Fibroblast of skin of back (primary cell): ENCODE measurements at regions not wholly inside any gene's neighbourhood (a gene's known extent, or its start where the extent isn't known, plus 50 kb on each side); places are given as distances from the start of the nearest gene placed in this dataset.
"Not testable (repeated sequence)": the region's sequence is repeated elsewhere in the genome, so short reads cannot be mapped to it uniquely, and the experiment has no call there.

Source experiments
- DNase-seq: peaks from one replicate; pipeline ENCODE4 v3.0.0-alpha.2; 2013

DNA sequence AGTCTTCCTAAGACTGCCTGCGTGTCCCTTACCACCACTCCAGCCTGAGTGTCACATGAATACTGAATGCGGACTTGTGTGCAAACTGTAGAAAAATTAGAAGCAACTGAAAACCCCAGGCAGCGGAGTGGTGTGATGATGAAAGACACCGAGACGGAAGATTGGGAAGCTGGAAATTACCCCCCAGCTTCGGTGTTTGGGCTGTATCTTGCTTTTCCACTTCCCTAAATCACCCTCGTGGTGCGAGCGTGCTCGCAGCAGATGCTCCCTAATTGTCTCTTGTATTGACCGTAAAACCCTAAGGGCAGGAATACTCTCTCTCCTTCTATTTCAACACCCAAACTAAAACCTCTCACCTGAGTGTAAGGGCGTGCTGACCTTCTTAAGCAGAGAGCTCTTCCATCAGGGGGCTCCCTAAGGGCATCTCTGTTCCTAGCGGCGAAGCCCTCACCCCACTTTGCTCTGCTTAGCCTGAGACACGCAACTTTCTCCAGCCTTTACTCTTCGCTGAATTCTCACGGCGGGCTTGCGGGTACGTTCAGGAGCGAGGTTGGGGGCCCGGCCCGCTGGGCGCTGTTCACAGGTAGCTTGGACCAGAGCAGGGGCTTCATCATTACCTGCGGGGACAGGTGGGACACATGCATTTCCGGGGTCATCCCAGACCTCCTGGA, 62.4 kb downstream of the CRYBB2 start:
- no peak for DNase-seq

DNA sequence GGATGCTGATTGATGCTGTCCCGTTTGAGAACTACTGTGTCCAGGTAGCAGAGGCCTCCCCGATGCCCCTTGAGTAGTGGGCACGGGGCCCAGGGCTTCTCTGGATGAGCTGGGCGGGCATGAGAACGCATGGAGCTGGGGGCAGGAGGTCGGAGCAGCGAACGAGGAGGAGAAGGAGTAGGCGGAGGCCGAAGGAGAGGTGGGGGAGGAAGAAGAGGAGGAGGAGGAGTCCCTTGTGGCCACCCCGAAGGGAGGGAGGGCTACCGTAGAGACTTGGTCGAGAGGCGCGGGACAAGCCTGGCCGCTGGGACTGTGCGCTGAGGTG, 62.9 kb downstream of the CRYBB2 start:
- no peak for DNase-seq

DNA sequence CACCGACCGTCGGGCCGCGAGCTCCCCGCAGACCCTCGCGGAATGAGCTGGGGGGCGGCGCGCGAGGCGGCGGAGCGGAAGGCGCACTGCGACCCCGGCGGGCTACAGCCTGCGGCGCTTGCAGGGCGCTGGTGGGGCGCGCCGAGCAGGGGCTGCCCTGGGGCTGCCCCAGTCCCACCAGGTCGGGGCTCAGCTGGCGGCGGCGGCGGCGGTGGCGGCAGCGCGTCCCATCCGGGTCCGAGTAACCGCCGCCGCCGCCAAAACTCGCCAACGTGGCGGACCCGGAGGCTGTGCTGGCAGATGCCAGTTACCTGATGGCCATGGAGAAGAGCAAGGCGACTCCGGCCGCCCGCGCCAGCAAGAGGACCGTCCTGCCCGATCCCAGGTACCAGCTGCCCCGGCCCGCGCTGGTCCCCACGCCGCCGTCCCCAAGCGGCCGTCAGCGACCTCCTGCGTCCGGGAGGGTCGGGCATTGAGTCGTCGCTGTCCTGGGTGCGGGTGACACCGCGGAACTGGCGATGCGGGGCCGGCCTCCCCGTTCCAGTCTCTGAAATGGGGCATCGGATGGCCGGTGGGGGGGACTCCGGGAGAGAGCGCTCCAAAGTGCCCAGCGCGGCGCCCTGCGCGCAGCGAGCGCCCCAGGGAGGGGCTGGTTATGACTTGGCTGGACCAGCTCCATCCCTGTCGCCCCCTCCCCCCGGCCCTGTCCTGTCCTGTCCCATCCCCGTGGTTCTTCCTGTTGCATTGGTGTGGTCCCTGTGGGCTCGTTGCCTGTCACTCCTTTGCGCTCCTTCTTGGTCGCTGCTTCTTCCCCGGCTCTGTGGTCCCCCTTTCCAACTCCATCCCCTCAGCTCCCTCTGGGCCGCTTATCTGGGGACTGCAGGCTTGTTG, 63.5 kb downstream of the CRYBB2 start:
- DNase-seq: no peak

DNA sequence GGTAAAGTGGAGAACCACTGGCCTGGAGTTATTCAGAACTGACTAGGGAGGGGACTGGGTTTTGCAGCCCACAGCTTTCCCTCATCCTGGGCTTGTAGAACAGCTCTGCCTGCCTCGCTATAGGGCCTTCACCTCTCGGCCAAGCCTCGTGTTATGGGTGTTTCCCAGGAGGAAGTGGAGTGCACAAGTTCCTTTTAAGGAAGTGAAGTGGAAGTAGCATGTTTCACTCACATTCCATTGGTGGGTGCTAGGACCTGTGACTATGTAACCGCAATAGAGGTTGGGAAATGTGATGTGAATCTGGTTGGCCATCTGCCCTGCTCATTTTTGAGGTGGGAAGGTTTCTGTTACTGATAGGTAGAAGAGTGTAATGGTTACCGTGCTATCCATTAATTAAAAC, 69.0 kb downstream of the CRYBB2 start:
- DNase-seq: not testable (repeated sequence)

DNA sequence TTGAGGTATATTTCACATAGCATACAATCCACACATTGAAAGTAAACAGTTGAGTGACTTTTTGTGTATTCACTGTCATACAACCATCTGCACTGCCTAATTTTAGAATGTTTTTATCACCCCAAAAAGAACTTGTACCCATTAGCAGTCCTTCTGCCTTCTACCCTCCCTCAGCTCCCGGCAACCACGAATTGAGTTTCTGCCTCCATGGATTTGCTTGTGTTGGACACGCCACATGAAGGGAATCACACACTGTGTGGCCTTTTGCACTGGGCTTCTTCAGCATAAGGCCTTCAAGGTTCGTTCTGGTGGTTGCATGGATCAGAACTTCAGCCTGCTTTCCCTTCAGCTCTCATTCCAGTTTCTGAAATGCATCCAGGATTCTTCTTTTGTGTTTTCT, 82.5 kb downstream of the CRYBB2 start:
- not testable (repeated sequence) for DNase-seq

DNA sequence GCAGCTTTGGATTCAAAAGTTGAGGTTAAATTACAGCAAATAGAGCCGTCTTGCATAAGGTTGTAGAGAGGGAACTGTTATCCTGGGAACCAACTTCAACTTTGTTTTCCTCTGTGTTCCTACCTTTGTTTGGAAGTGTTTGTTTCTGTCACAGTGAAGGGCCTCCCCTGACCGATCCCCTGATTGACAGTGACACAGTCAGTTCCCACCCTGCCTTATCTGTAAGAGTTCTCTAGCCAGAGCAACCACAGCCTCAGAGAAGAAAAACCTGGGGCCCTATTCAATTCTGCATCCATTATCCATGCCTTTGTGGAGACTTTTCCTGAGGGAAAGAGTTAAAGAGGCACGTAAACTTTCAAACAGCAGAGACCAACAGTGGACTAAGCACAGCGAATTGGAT, 90.1 kb downstream of the CRYBB2 start:
- DNase-seq: not testable (repeated sequence)

DNA sequence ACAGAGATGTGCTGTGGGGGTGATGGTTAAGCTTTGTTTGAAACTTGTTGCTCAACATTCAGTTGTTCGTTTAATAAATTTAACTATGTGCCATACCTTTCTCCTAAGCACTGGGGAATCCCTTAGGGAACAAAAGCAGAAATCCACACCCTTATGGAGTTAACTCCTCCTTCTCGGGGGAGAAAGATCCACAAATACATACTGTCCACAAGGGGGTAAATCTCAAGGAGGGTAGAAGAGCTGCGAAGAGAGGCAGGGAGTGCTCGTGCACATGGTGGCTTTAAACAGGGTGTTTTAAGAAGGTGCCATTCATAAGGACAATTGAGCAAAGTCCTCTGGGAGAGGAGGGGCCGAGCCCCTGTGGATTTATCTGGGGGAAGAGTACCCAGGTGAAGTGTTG, 92.5 kb downstream of the CRYBB2 start:
- DNase-seq: not testable (repeated sequence)

DNA sequence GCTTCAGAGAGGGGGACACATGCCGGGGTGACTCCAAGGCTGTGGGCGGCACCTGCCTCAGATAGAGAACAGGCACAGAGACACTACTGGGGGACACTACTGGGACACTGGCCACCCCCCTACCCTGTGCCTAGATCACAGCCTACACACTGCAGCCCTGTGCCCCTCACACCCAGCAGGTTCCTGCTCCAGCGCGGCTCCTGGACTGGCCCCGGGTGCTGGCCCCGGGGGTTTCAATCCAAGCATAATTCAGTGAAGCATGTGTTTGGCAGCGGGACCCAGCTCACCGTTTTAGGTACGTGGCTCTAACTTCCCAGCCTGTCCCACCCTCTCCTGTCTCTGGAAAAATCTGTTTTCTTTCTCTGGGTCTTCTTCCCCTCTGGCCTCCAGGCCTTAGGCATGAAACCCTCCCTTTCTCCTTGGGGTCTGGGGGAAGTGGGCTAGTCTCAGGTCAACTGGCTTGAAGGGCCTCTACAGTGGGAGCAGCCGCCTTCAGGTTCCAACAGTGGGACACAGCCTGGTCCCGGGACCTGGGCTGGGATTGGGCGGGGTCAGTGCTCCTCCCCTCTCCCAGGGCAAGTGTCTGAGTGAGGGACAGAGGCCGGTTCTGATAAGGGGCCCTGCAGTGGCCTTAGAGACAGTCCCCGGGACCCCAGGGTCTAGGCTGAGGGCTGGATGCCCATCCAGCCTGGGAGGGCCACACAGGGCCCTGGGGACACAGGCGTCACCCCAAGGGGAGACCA, 98.8 kb downstream of the CRYBB2 start:
- DNase-seq: no peak

DNA sequence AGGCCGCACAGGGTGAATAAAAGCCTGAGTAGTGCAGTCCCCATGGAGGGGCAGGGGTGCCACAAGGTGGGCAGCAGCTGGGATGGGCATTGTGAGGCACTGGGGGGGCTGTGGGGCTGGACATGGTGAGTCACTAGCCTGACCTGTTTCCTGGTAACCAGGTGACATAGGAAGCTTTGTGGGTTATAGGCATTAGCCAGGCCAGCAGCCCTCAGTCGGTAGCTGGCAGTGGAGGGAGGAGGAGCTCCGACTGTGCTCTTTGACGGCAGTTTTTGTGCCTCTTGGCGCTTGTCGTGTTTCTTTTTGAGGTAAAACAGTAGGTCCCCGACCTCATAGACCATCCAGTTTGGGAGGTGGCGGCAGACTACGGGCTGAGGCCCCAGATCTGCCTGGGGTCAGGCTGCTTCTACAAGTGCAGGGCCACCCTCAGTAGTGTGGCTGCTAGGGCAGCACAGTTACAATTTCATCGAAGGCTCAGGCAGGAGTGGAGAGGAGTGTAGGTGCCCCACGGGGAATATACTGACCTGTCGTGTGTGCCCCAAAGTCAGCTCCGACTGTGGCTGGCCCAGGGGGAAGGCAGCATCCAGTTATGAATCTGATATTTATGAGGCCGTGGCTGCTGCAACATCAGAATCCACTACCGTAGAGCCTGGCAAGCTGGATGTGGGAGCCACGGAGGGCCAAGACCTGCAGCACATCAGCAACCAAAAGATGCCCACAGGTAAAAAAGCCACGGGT, 107.7 kb downstream of the CRYBB2 start:
- DNase-seq: no peak

DNA sequence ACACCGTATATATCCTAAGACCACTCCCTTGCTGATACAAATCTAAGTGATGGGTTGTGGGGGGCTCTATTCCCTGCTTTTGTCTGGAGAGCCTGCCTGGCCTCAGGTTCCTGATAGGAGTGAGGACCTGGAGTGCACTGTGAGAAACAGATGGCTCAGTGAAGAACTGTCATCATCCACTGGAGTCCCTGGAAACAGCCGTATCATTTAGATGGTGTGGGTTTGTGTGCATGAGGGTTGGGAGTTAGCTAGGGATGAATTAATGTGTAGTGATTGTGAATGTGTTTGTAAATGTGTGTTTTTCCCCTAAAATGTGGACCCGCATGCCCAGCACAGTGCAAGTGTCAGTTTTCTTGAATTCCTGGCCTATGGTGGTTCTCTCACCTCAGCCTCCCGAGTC, 111.6 kb downstream of the CRYBB2 start:
- DNase-seq: no peak

DNA sequence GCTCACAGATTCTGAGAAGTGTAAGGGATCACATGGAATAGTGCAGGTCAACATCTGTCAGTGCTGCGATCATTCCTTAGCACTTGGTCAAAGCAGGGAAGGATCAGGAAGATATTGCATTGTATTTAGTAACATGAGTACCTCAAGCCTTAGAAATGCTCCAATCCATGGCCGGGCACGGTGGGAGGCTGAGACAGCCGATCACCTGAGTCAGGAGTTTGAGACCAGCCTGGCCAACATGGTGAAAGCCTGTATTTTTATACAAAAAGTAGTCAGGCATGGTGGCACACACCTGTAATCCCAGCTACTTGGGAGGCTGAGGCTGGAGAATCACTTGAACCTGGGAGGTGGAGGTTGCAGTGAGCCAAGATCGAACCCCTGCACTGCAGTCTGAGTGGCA, 112.5 kb downstream of the CRYBB2 start:
- DNase-seq: not testable (repeated sequence)

DNA sequence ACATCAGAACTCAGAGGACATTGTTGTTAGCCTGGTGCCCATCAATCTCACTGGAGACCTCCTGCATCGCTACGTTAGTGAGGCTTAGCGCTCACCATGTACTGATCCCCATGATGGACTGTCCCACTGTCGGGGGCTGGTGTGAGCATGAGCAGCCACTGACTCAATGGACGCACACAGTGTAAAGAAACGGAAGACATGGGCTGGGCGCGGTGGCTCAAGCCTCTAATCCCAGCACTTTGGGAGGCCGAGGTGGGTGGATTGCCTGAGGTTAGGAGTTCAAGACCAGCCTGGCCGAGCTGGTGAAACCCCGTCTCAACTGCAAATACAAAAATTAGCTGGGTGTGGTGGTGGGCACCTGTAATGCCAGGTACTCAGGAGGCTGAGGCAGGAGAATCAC, 112.9 kb downstream of the CRYBB2 start:
- DNase-seq: no peak

DNA sequence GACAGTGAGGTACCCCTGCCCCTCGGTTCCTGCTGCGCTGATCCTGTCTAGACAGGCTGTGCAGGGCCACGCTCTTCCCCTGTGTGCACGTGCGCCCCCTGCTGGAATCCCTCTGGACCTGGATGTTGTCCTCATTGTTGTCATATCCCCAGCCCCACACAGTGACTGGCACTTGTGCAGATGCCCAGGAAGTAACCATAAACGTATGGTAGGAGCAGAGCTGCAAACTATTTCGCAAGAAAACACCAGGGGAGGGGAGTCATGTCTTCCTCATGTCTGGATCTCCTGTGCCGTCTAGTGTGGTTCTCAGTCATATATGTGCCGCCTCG, 114.7 kb downstream of the CRYBB2 start:
- DNase-seq: peak; percentile 7

DNA sequence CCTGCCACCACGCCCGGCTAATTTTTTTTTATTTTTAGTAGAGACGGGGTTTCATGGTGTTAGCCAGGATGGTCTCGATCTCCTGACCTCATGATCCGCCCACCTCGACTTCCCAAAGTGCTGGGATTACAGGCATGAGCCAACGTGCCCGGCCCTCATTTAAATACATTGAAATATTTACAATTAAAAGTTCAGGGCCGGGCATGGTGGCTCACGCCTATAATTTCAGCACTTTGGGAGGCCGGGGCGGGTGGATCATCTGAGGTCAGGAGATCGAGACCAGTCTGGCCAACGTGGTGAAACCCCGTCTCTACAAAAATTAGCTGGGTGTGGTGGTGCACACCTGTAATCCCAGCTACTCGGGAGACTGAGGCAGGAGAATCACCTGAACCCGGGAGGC, 115.2 kb downstream of the CRYBB2 start:
- DNase-seq: not testable (repeated sequence)

DNA sequence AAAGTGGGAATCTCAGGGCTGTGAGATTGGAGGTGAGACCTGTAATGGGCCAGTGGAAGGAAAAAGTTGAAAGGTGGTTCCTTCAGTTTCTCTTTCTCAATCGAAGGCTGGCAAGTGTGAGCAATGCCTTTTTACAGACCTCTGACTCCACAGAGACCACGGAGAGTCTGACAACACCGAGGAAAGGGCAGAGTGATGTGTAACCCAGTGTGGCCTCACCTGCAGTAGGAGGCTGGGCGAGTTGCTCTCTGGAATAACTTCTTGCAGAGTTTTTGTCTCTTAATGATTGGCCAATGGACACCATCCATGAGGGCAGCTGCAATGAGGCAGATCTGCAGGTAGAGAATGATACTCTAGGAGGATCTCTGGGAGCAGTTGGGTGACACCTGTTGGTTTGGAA, 115.8 kb downstream of the CRYBB2 start:
- DNase-seq: not testable (repeated sequence)

DNA sequence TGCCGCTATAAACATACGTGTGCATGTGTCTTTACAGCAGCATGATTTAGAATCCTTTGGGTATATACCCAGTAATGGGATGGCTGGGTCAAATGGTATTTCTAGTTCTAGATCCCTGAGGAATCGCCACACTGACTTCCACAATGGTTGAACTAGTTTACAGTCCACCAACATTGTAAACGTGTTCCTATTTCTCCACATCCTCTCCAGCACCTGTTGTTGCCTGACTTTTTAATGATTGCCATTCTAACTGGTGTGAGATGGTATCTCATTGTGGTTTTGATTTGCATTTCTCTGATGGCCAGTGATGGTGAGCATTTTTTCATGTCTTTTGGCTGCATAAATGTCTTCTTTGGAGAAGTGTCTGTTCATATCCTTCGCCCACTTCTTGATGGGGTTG, 121.1 kb downstream of the CRYBB2 start:
- not testable (repeated sequence) for DNase-seq

DNA sequence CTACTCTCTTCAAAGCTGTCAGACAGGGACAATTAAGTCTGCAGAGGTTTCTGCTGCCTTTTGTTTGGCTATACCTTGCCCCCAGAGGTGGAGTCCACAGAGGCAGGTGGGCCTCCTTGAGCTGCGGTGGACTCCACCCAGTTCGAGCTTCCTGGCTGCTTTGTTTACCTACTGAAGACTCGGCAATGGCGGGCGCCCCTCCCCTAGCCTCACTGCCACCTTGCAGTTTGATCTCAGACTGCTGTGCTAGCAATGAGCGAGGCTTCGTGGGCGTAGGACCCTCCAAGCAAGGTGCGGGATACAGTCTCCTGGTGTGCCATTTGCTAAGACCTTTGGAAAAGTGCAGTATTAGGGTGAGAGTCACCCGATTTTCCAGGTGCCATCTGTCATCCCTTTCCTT, 124.9 kb downstream of the CRYBB2 start:
- DNase-seq: not testable (repeated sequence)

DNA sequence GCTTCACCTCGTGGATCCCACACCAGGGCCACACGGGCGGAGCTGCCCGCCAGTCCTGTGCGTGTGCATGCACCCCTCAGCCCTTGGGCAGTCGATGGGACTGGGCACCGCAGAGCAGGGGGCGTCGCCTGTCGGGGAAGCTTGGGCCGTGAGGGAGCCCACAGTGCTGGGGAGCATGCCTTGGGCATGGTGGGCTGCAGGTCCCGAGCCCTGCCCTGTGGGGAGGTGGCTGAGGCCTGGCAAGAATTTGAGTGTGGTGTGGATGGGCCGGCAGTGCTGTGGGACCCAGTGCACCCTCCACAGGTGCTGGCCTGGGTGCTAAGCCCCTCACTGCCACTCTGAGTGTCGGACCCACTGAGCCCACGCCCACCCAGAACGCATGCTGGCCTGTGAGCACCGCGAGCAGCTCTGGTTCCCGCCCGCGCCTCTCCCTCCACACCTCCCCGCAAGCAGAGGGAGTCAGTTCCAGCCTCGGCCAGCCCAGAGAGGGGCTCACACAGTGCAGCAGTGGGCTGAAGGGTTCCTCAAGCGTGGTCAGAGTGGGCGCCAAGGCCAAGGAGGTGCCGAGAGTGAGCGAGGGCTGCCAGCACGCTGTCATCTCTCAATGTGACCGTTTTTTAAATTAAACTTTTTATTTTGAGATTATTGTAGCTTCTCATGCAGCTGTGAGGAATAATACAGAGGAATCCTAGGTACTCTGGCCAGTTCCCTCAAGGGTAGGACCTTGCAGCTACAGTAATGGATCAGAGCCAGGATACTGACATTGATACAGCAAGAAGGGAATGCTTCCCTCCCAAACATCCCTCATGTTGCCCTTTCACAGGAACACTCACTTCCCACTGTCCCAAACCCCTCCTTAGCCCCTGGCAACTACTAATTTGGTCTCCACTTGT, 127.7 kb downstream of the CRYBB2 start:
- no peak for DNase-seq

DNA sequence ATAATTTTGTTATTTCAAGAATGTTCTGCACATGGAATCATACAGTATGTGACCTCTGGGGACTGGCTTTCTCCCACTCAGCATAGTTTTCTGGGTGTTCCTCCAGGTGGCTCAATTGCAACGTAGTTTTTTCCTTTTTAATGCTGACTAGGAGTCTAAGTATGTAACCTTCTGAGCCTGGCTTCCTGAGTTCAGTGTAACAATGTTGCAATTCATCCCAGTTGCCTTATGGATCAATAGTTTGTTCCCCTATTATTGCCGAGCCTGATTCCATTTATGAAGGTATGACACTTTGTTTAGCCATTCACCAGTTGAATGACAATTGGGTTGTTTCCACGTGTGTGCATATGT, 128.3 kb downstream of the CRYBB2 start:
- DNase-seq: no peak

DNA sequence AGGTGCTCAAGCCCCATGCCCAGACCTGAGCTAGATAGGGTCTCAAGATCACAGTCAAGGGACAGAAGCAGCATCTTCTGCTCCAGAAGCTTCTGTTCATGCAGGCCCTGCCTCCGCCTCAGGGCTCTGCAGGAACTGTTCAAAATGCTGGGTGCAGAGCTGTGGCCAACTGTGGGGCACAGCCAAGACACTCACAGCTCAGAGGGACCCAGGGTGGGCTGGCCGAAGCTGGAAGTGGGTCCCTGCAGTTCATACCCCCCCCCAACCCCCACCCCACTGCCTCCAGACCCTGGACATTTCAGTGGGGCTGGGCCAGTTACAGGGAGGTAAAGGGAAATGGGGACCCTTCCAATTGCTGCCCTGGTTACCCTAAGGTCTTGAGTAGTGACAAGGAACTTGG, 129.0 kb downstream of the CRYBB2 start:
- DNase-seq: no peak

DNA sequence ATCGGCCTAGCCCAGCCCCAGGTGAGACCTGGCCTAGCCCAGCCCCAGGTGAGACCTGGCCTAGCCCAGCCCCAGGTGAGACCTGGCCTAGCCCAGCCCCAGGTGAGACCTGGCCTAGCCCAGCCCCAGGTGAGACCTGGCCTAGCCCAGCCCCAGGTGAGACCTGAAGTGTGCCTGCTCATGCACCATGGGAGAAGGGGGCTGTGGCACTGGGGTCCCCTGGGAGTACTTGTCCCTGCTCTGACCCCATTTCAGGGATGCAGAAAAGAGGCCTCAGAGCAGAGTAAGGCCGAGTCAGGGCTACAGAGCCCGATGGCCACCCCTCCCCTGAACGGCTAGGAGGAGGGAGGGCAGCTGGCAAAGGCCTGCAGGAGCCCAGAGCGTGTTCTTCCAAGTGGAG, 129.6 kb downstream of the CRYBB2 start:
- not testable (repeated sequence) for DNase-seq

DNA sequence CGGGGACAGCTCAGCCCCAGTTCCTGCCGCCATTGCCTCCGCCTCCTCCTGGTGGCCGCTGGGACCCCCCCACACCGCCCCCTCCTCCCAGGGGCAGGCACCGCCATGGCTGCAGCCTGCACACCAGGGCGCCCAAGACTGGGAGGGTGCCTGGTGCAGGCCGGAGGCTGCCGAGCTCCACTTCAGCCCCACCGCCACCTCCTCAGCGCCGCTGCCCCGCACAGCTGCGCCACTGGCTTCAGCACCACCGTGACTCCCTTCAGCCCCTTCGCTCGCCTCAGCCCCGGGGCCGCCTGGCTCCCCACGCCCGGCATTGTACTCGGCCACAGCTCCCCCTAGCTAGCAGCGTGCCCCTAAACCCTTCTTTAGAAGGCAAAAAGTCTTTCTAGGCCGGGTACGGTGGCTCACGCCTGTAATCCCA, 131.1 kb downstream of the CRYBB2 start:
- DNase-seq: no peak
